ENCODE measurements at regions not wholly inside any gene's neighbourhood (a gene's known extent, or its start where the extent isn't known, plus 50 kb on each side); places are given as distances from the start of the nearest gene placed in this dataset.

GRCh38 chr2:81495556-81495955 lies 1191.0 kb upstream of the LRRTM1 start:
- in situ Hi-C loops (cut with MboI; ENCODE audit: low pct_unique_long_range_greater_than_20kb in 2 of 9, low sequenced_read_pairs in 9 of 9, unreplicated experiment in 9 of 9) = no loop called here
- no peak overlapping the region for H3K27ac ChIP-seq
- H3K4me1 ChIP-seq (replicated peaks in 1 of 2) = no peaks in the 10 kb centered on the region
- ATAC-seq (replicated peaks in 6 of 8) = no peak
- H3K4me3 ChIP-seq = no peak overlapping the region
- WGBS, 10 experiments = 0 to 94% (median 79%) methylated on average over 1 to 2 of the region's 2 CpGs; no CpG with 5 or more reads in 1 of the 10 experiments

GRCh38 chr2:81483254-81483653 lies 1178.7 kb upstream of the LRRTM1 start:
- H3K27ac ChIP-seq = no peak overlapping the region
- H3K4me3 ChIP-seq = no peak overlapping the region
- in situ Hi-C loops (cut with MboI; ENCODE audit: low pct_unique_long_range_greater_than_20kb in 2 of 9, low sequenced_read_pairs in 9 of 9, unreplicated experiment in 9 of 9) = no loop called here
- ATAC-seq (replicated peaks in 6 of 8) = no peak
- WGBS, 10 experiments = 0 to 96% (median 57%) methylated on average over 1 to 4 of the region's 4 CpGs; no CpG with 5 or more reads in 1 of the 10 experiments
- no peaks in the 10 kb centered on the region for H3K4me1 ChIP-seq (replicated peaks in 1 of 2)

GRCh38 chr2:81481994-81482368 lies 1177.4 kb upstream of the LRRTM1 start:
- Histone ChIP-seq H3K4me3 (no peak overlapping the region), H3K27ac (no peak overlapping the region), H3K4me1 (replicated peaks in 1 of 2) (no peaks in the 10 kb centered on the region)
- 8 to 100% (median 85%) methylated on average over 1 to 5 of the region's 5 CpGs; no CpG with 5 or more reads in 2 of the 10 experiments for WGBS, 10 experiments
- no peak for ATAC-seq (replicated peaks in 6 of 8)
- in situ Hi-C loops (cut with MboI; ENCODE audit: low pct_unique_long_range_greater_than_20kb in 2 of 9, low sequenced_read_pairs in 9 of 9, unreplicated experiment in 9 of 9) = no loop called here

- in situ Hi-C loops (cut with MboI; ENCODE audit: low pct_unique_long_range_greater_than_20kb in 2 of 9, low sequenced_read_pairs in 9 of 9, unreplicated experiment in 9 of 9) = no loop called here
- WGBS, 10 experiments = 40 to 98% (median 90%) methylated on average over 1 to 19 of the region's 39 CpGs; no CpG with 5 or more reads in 2 of the 10 experiments
- no peak overlapping the region for H3K27ac ChIP-seq
- H3K4me1 ChIP-seq (replicated peaks in 1 of 2) = no peaks in the 10 kb centered on the region
- no peak overlapping the region for H3K4me3 ChIP-seq
- ATAC-seq (replicated peaks in 6 of 8) = no peak
Observed at GRCh38 chr2:81481242-81481993, 1176.9 kb upstream of the LRRTM1 start.

GRCh38 chr2:81467096-81467495 lies 1162.5 kb upstream of the LRRTM1 start:
- Histone ChIP-seq H3K4me3 (no peak overlapping the region), H3K27ac (no peak overlapping the region), H3K4me1 (replicated peaks in 1 of 2) (no peaks in the 10 kb centered on the region)
- in situ Hi-C loops (cut with MboI; ENCODE audit: low pct_unique_long_range_greater_than_20kb in 2 of 9, low sequenced_read_pairs in 9 of 9, unreplicated experiment in 9 of 9) = no loop called here
- 0 to 100% (median 72%) methylated on average over 1 to 11 of the region's 29 CpGs; no CpG with 5 or more reads in 7 of the 10 experiments for WGBS, 10 experiments
- ATAC-seq (replicated peaks in 6 of 8) = no peak

GRCh38 chr2:81462420-81462819 lies 1157.9 kb upstream of the LRRTM1 start:
- ATAC-seq (replicated peaks in 6 of 8) = peak in 1 of 8 experiments; percentile 52
- WGBS, 10 experiments = 5 to 100% (median 55%) methylated on average over 1 to 2 of the region's 2 CpGs; no CpG with 5 or more reads in 4 of the 10 experiments
- in situ Hi-C loops (cut with MboI; ENCODE audit: low pct_unique_long_range_greater_than_20kb in 2 of 9, low sequenced_read_pairs in 9 of 9, unreplicated experiment in 9 of 9) = no loop called here
- no peak overlapping the region for H3K4me3 ChIP-seq
- no peaks in the 10 kb centered on the region for H3K4me1 ChIP-seq (replicated peaks in 1 of 2)
- no peak overlapping the region for H3K27ac ChIP-seq

- H3K4me3 ChIP-seq = no peak overlapping the region
- ATAC-seq (replicated peaks in 6 of 8) = no peak
- no peak overlapping the region for H3K27ac ChIP-seq
- in situ Hi-C loops (cut with MboI; ENCODE audit: low pct_unique_long_range_greater_than_20kb in 2 of 9, low sequenced_read_pairs in 9 of 9, unreplicated experiment in 9 of 9) = no loop called here
- WGBS, 10 experiments = 0 to 60% (median 25%) methylated on average over 1 of the region's 1 CpG; no CpG with 5 or more reads in 2 of the 10 experiments
- no peaks in the 10 kb centered on the region for H3K4me1 ChIP-seq (replicated peaks in 1 of 2)
Observed at GRCh38 chr2:81445176-81445575, 1140.6 kb upstream of the LRRTM1 start.

GRCh38 chr2:81437456-81438000 lies 1133.0 kb upstream of the LRRTM1 start:
- 7 to 100% (median 61%) methylated on average over 1 to 4 of the region's 4 CpGs for WGBS, 10 experiments
- H3K4me1 ChIP-seq (replicated peaks in 1 of 2) = peaks cover 0 to 3% of the 10 kb centered on the region in 2 donors
- H3K27ac ChIP-seq = no peak overlapping the region
- in situ Hi-C loops (cut with MboI; ENCODE audit: low pct_unique_long_range_greater_than_20kb in 2 of 9, low sequenced_read_pairs in 9 of 9, unreplicated experiment in 9 of 9) = no loop called here
- ATAC-seq (replicated peaks in 6 of 8) = peak in 2 of 8 experiments; percentile 42 to 43
- H3K4me3 ChIP-seq = no peak overlapping the region

GRCh38 chr2:81436256-81436655 lies 1131.7 kb upstream of the LRRTM1 start:
- Histone ChIP-seq H3K27ac (no peak overlapping the region), H3K4me1 (replicated peaks in 1 of 2) (peaks cover 0 to 3% of the 10 kb centered on the region in 2 donors), H3K4me3 (no peak overlapping the region)
- 20 to 95% (median 78%) methylated on average over 1 to 6 of the region's 6 CpGs for WGBS, 10 experiments
- in situ Hi-C loops (cut with MboI; ENCODE audit: low pct_unique_long_range_greater_than_20kb in 2 of 9, low sequenced_read_pairs in 9 of 9, unreplicated experiment in 9 of 9) = no loop called here
- ATAC-seq (replicated peaks in 6 of 8) = peak in 2 of 8 experiments; percentile 28 to 30

- H3K4me3 ChIP-seq = no peak overlapping the region
- no peak overlapping the region for H3K27ac ChIP-seq
- ATAC-seq (replicated peaks in 6 of 8) = no peak
- in situ Hi-C loops (cut with MboI; ENCODE audit: low pct_unique_long_range_greater_than_20kb in 2 of 9, low sequenced_read_pairs in 9 of 9, unreplicated experiment in 9 of 9) = no loop called here
- H3K4me1 ChIP-seq (replicated peaks in 1 of 2) = no peaks in the 10 kb centered on the region
- 0 to 93% (median 48%) methylated on average over 1 to 3 of the region's 3 CpGs; no CpG with 5 or more reads in 1 of the 10 experiments for WGBS, 10 experiments
Observed at GRCh38 chr2:81412681-81413080, 1108.1 kb upstream of the LRRTM1 start.

GRCh38 chr2:81403508-81403907 lies 1099.0 kb upstream of the LRRTM1 start:
- no peak for ATAC-seq (replicated peaks in 6 of 8)
- WGBS, 10 experiments = 0 to 100% (median 34%) methylated on average over 1 to 2 of the region's 2 CpGs; no CpG with 5 or more reads in 2 of the 10 experiments
- Histone ChIP-seq H3K4me3 (no peak overlapping the region), H3K4me1 (replicated peaks in 1 of 2) (no peaks in the 10 kb centered on the region), H3K27ac (no peak overlapping the region)
- in situ Hi-C loops (cut with MboI; ENCODE audit: low pct_unique_long_range_greater_than_20kb in 2 of 9, low sequenced_read_pairs in 9 of 9, unreplicated experiment in 9 of 9) = no loop called here

- WGBS, 10 experiments = 4 to 100% (median 86%) methylated on average over 1 to 4 of the region's 4 CpGs; no CpG with 5 or more reads in 1 of the 10 experiments
- ATAC-seq (replicated peaks in 6 of 8) = no peak
- H3K4me1 ChIP-seq (replicated peaks in 1 of 2) = no peaks in the 10 kb centered on the region
- H3K27ac ChIP-seq = no peak overlapping the region
- in situ Hi-C loops (cut with MboI; ENCODE audit: low pct_unique_long_range_greater_than_20kb in 2 of 9, low sequenced_read_pairs in 9 of 9, unreplicated experiment in 9 of 9) = no loop called here
- no peak overlapping the region for H3K4me3 ChIP-seq
Observed at GRCh38 chr2:81396417-81397019, 1092.0 kb upstream of the LRRTM1 start.

- H3K4me3 ChIP-seq = no peak overlapping the region
- ATAC-seq (replicated peaks in 6 of 8) = no peak
- in situ Hi-C loops (cut with MboI; ENCODE audit: low pct_unique_long_range_greater_than_20kb in 2 of 9, low sequenced_read_pairs in 9 of 9, unreplicated experiment in 9 of 9) = no loop called here
- no peaks in the 10 kb centered on the region for H3K4me1 ChIP-seq (replicated peaks in 1 of 2)
- 0 to 67% (median 23%) methylated on average over 1 to 2 of the region's 2 CpGs; no CpG with 5 or more reads in 2 of the 10 experiments for WGBS, 10 experiments
- H3K27ac ChIP-seq = no peak overlapping the region
Observed at GRCh38 chr2:81395746-81396145, 1091.2 kb upstream of the LRRTM1 start.

Measured in motor neuron (in vitro differentiated cells).